Limb (tissue), 2 donors: ENCODE measurements at regions not wholly inside any gene's neighbourhood (a gene's known extent, or its start where the extent isn't known, plus 50 kb on each side); places are given as distances from the start of the nearest gene placed in this dataset.
"Not testable (repeated sequence)": the region's sequence is repeated elsewhere in the genome, so short reads cannot be mapped to it uniquely, and the experiment has no call there.

ENCODE experiments used
- DNase-seq, 2 donors: peaks; one replicate each; pipeline ENCODE4 v3.0.0-alpha.2; 2016; ENCODE audit errors: extremely low spot score in 2 of 2

DNA sequence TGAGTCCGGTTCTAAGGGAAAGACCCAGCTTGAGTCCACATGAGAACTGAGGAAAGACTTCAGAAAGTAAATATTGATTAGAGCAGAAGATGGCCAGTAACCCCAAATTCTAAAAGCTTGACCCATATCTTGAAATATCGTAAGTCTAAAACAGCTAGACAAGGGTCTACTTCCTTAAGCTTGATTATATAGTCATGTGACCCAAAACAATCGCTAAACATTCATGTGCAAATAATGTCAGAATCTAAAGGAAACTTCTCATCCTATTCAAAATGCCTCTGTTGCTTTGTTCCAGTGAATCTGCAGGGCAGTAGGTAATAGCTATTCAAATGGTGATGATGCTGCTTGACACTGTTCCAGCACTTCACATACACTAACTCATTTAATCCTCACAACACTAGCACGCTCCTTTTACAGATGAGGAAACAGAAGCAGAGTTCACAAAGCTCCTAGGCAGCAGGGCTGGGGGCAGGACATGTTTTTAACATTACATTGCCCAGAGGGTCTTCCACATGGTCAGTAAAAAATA is 52.6 kb downstream of the TCF20 start:
- DNase-seq, result no peak

DNA sequence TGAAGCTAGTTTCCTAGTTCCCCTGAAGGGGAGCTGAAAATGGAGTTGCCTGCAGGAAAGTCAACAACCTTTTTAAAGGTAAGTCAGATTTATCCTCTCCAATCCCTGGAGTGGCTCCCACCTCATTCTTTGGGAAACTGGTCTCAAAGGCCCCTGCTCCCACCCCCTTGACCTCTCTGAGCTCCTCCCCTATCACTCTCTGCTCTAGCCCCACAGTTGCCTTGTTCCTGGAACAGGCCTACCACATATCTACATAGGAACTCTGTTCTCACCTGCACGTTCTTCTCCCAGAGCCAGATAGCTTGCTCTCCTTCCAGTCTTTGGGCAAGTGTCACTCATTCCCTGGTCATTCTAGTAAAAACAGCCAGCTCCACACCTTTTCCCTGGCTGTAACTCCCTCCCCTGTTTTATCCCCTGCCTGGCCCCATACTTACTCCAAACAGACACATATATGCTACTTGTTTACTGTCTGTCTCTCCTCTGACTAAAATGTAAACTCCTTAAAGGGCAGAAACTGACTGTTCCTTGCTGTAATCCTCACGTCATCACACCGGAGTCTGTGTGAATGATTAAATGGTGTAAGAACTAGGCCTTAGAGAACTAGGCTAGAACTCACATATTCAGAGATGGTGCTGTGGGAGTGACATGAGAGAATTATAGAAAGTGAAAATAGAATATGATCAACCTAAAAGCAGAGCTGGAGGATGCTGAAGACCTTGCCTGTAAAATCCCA is 53.3 kb downstream of the TCF20 start:
- no peak for DNase-seq

DNA sequence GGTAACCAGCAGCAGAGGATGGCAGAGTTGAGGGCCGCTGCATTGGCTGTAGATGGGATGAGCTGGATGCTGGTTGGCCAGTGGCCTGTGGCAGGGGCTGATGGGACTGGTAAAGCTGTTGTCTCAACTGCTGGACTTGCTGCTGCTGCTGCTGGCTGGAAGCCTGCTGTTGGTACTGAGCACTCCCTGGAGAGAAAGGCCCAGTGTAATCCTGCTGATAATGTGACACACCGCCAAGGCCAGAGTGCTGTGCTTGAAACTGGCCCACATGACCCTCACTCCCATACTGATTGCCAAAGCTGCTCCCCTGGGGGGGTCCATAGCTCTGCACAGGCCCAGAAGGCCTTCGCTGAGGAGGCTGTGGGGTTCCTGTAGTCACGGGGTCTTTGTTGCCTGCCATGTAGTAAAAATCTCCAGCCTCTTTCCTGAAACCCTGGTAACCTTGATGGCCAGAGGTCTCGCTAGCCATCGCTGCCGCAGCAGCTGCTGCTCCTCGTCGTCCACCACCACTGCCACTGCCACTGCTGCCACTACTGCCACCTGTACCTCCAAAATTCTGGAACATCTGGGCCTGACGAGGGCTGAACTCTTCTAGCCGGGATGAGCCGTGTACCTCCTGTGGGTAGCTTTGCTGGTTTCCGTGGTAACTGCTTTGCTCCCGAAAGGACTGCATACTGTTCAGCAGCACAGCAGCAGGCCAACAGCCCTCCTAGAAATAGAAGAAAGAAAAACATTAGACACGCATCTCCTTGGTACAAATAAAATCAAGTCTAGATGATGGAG is 55.6 kb downstream of the TCF20 start:
- DNase-seq, result peak in 1 of 2 donors; percentile 38

DNA sequence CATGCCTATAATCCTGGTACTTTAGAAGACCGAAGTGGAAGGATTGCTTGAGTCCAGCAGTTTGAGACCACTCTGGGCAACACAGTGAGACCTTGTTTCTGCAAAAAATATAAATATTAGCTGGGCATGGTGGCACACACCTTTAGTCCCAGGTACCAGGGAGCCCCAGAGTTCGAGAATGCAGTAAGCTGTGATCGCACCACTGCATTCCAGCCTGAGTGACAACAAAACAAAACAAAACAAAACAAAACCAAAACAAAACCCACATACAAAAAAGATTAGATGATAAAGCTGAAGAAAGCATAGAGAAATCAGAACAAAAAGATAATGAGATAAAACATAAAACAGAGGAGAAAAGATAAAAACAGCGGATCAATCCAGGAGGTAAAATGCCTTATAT is 62.1 kb downstream of the TCF20 start:
- no peak for DNase-seq

GRCh38 chr22:42207918-42208317 is 62.5 kb downstream of the TCF20 start:
- DNase-seq, result no peak

GRCh38 chr22:42203609-42204008 is 66.8 kb downstream of the TCF20 start:
- DNase-seq, result no peak

GRCh38 chr22:42202669-42203068 is 67.8 kb downstream of the TCF20 start:
- no peak for DNase-seq

GRCh38 chr22:42202048-42202447 is 68.4 kb downstream of the TCF20 start:
- DNase-seq, result no peak

DNA sequence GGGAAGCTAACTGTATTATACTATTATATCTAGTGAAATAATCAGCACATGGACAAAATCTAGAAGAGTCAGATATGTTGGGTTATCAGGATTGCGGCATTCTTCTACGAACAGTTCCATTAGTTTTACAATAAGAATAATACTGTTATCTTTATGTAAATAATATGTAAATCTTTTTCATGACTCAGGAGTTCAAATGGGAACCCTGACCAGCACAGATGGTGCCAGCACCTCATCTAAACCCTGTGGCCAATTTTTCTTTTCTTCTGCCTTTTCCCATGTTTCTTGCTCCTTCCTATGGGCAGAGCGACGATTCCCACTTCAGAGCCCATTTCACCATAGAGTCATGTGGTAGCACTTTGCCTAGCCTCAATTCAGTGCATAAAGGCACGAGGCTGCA is 68.4 kb upstream of the CYP2D6 start:
- DNase-seq, result no peak

DNA sequence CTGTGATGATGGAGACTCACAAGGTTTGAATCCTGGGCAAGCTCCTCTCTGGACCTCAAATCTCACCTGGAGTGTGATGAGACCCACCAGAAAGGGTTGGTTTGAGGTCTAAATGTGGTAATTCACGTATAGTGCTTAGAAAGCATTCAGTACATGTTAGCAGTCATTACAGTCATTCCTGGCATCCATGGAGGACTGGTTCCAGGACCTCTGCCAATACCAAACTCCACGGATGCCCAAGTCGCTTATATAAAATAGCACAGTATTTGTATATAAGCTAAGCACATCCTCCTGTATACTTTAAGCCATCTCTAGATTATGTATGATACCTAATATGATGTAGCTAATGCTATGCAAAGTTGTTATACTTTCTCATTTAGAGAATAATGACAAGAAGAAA is 67.6 kb upstream of the CYP2D6 start:
- DNase-seq, result no peak

GRCh38 chr22:42196454-42196853 is 65.8 kb upstream of the CYP2D6 start:
- no peak for DNase-seq

DNA sequence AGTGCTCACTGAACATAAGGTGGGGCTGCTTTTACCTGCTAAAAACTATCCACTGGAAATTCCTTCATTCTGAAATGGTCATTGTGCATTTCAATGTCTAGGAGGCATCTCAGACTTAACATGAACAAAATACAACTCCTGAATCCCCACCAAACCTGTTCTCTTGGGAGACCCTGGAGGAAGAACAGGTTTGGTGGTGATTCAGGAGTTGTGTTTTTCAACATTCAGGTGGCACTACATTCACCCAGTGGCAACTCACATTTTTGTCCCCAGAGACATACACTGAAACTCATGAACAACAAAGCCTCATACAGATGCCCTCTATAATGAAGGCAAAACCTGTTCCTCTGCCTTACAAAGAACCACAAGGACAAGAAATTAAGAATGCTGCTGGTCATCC is 64.3 kb upstream of the CYP2D6 start:
- DNase-seq, result no peak

DNA sequence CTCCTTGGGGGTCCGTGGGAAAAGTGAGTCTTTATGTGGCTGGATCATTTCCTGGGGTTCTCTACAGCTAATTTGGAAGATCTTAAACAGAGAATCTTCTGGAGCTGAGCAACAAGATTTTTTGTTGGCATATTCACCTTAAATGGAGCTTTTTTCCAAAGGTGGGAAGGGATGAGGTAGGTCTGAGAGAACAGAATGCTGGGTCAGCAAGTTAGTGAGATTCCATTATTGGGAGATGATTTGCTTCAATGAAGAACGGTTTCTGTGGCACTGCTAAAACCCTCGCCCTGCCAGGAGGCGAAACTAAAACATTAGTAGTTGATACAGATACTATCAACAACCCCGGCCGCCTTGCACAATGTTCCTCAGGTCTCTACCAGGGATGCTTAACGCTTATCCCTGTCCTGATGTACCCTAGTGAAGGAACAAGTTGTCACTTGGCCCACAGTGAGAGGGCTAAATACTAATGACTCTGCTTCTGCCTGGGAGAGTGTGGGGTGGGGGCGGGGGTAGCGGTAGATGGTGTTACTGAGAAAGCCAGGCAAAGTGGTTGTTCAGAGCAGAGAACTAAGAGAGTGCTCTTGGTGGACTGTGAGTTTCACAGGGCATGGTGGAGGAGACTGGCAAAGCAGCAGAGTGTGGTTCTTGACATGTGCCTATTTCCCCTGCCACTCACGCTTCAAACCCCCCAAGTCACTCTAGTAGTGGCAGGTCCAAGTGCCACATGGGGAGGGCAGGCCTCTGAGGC is 63.7 kb upstream of the CYP2D6 start:
- no peak for DNase-seq

- DNase-seq, result no peak
Observed at GRCh38 chr22:42192547-42192946, 61.9 kb upstream of the CYP2D6 start.

- DNase-seq, result no peak
Observed at GRCh38 chr22:42190274-42190673, 59.7 kb upstream of the CYP2D6 start.

- no peak for DNase-seq
Observed at GRCh38 chr22:42189761-42190160, 59.2 kb upstream of the CYP2D6 start.

- no peak for DNase-seq
Observed at GRCh38 chr22:42188808-42189447, 58.3 kb upstream of the CYP2D6 start.

DNA sequence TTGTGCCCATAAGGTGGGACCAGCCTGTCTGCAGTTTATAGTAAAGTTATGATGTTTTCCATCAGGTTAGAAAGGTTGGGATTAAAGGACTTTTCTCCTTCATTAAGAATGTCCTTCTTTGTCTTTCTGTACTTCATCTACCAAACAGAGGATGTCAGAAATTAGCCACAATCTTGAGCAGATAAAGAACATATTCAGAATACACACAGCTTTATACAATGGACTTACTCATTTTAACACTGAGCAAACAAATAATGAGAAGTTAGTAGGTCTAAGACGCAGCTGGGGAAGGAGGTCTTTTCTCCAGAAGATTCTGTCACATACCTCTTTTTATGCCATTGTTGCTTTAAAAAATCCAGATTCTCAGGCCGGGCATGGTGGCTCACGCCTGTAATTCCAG is 57.0 kb upstream of the CYP2D6 start:
- DNase-seq, result no peak

DNA sequence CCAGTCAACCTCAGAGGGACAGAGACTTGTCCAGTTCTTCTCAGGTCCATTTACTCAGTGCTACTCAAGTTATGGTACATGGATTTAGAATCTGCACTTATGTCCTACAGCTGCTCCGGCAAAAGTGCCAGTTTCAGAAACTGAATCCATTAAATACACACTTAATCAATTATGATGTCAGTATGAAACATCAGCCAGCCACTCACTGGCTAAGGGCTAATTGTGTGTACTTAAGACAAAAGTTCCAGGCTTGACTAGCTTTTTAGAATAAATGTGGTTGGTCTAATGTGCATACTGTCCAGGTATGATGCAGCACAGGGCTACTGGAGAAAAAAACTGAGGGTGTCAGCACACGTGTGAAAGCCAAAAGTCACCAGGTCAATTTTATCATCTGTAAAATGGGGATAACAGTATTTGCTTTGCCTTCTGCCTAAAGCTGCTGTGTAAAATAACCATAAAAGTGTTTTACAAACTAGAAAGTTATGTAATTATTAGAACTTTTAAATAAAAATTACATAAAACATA is 55.4 kb upstream of the CYP2D6 start:
- DNase-seq, result no peak

GRCh38 chr22:42184852-42185251 is 54.2 kb upstream of the CYP2D6 start:
- no peak for DNase-seq

- not testable (repeated sequence) for DNase-seq
Observed at GRCh38 chr22:42183461-42184059, 53.0 kb upstream of the CYP2D6 start.
